Activated CD4-positive, alpha-beta T cell treated with anti-CD3 and anti-CD28 coated beads for 4 hours (primary cell): ENCODE measurements at regions not wholly inside any gene's neighbourhood (a gene's known extent, or its start where the extent isn't known, plus 50 kb on each side); places are given as distances from the start of the nearest gene placed in this dataset.

Experiments used
- DNase-seq, 2 donors: peaks; one replicate each; pipeline ENCODE4 v3.0.0-alpha.2; 2020

- no peak for DNase-seq
These were observed 92.9 kb upstream of the MAST4 start for GRCh38 chr5:66503203-66503789.

GRCh38 chr5:66507106-66507505 lies 89.1 kb upstream of the MAST4 start:
- no peak for DNase-seq

GRCh38 chr5:66511491-66511890 lies 84.7 kb upstream of the MAST4 start:
- DNase-seq = no peak

- DNase-seq = no peak
These were observed 83.1 kb upstream of the MAST4 start for GRCh38 chr5:66513130-66513529.

- DNase-seq = no peak
These were observed 81.0 kb upstream of the MAST4 start for GRCh38 chr5:66515209-66515608.

GRCh38 chr5:66516550-66516949 lies 79.6 kb upstream of the MAST4 start:
- DNase-seq = no peak

GRCh38 chr5:66517351-66517750 lies 78.8 kb upstream of the MAST4 start:
- DNase-seq = no peak

GRCh38 chr5:66518052-66518451 lies 78.1 kb upstream of the MAST4 start:
- DNase-seq = no peak

GRCh38 chr5:66518753-66519152 lies 77.4 kb upstream of the MAST4 start:
- no peak for DNase-seq

- no peak for DNase-seq
These were observed 76.6 kb upstream of the MAST4 start for GRCh38 chr5:66519626-66520025.

- DNase-seq = no peak
These were observed 75.3 kb upstream of the MAST4 start for GRCh38 chr5:66520854-66521253.

- DNase-seq = no peak
These were observed 68.6 kb upstream of the MAST4 start for GRCh38 chr5:66527478-66528035.

- DNase-seq = no peak
These were observed 67.0 kb upstream of the MAST4 start for GRCh38 chr5:66529182-66529581.

GRCh38 chr5:66529704-66530103 lies 66.5 kb upstream of the MAST4 start:
- DNase-seq = no peak

GRCh38 chr5:66538126-66538525 lies 58.1 kb upstream of the MAST4 start:
- no peak for DNase-seq

- DNase-seq = no peak
These were observed 57.7 kb upstream of the MAST4 start for GRCh38 chr5:66538531-66538930.

- no peak for DNase-seq
These were observed 56.1 kb upstream of the MAST4 start for GRCh38 chr5:66540078-66540477.

- no peak for DNase-seq
These were observed 53.5 kb upstream of the MAST4 start for GRCh38 chr5:66542711-66543110.
